Lower lobe of right lung (tissue), 2 donors: ENCODE measurements at regions not wholly inside any gene's neighbourhood (a gene's known extent, or its start where the extent isn't known, plus 50 kb on each side); places are given as distances from the start of the nearest gene placed in this dataset.

Experiments used
- ATAC-seq, 2 donors: fragments of 200-7000 bp; cut with Tn5 transposase; one replicate each; pipeline ENCODE4 v1.9.1; 2020 to 2022; ENCODE audit warnings: mild to moderate bottlenecking in 2 of 2, moderate library complexity in 2 of 2
- DNase-seq: peaks from one replicate; pipeline ENCODE4 v3.0.0-alpha.2; 2020
- H3K27ac ChIP-seq: fragments of 200-600 bp; one replicate; pipeline ENCODE4 v1.8.0; 2022
- H3K27me3 ChIP-seq: fragments of 200-600 bp; one replicate; pipeline ENCODE4 v1.8.0; 2022; ENCODE audit warnings: low read depth
- H3K36me3 ChIP-seq: fragments of 200-600 bp; one replicate; pipeline ENCODE4 v1.8.0; 2022; ENCODE audit warnings: mild to moderate bottlenecking
- H3K4me1 ChIP-seq: fragments of 200-600 bp; one replicate; pipeline ENCODE4 v1.8.0; 2022
- H3K4me3 ChIP-seq: fragments of 200-600 bp; one replicate; pipeline ENCODE4 v1.8.0; 2022; ENCODE audit warnings: mild to moderate bottlenecking
- H3K9me3 ChIP-seq: fragments of 200-600 bp; one replicate; pipeline ENCODE4 v1.8.0; 2022
- intact Hi-C: fragments of 100-400 bp; cut with DNase I; formaldehyde crosslinking; loops from one replicate; pipeline ENCODE4 v1.11.0; 2022
- TF ChIP-seq, protein P1 (sequence below): fragments of 200-600 bp; IDR thresholded peaks from one replicate; pipeline ENCODE4 v1.8.0; 2022; ENCODE audit warnings: antibody characterized with exemption, mild to moderate bottlenecking
- donor health status: DM: no; HTN: yes; CAD: no; lungs with severe emphysema.

DNA sequence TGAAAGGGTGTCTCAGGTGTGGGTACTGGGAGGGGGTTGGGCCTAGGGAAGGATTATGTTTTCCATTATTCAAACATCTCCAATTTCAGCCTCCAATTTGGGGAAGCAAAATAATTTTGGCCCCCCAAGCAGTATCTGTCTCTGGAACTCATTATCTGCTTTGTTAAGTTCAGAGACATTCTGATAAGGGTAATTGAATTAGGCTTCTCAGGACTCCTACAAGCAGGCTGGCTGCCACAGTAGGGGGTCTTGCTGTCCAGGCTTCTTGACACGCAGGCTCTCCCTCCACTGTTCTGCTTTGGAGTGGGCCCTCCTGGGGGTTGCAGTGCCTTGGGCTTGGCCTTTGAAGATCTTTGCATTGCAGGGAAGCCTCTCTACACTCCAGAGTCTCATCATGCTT is 108.1 kb upstream of the SIX2 start:
- intact Hi-C loops: no loop called here
- no peaks in the 10 kb centered on the region for H3K9me3 ChIP-seq
- DNase-seq (no peak), ATAC-seq (no peak)
- no peaks in the 10 kb centered on the region for H3K4me1 ChIP-seq
- H3K27ac ChIP-seq: no peak overlapping the region
- H3K27me3 ChIP-seq: no peaks in the 10 kb centered on the region
- no peaks in the 10 kb centered on the region for H3K36me3 ChIP-seq
- no peak overlapping the region for H3K4me3 ChIP-seq
- TF ChIP-seq, protein P1, sequence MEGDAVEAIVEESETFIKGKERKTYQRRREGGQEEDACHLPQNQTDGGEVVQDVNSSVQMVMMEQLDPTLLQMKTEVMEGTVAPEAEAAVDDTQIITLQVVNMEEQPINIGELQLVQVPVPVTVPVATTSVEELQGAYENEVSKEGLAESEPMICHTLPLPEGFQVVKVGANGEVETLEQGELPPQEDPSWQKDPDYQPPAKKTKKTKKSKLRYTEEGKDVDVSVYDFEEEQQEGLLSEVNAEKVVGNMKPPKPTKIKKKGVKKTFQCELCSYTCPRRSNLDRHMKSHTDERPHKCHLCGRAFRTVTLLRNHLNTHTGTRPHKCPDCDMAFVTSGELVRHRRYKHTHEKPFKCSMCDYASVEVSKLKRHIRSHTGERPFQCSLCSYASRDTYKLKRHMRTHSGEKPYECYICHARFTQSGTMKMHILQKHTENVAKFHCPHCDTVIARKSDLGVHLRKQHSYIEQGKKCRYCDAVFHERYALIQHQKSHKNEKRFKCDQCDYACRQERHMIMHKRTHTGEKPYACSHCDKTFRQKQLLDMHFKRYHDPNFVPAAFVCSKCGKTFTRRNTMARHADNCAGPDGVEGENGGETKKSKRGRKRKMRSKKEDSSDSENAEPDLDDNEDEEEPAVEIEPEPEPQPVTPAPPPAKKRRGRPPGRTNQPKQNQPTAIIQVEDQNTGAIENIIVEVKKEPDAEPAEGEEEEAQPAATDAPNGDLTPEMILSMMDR: no peak

DNA sequence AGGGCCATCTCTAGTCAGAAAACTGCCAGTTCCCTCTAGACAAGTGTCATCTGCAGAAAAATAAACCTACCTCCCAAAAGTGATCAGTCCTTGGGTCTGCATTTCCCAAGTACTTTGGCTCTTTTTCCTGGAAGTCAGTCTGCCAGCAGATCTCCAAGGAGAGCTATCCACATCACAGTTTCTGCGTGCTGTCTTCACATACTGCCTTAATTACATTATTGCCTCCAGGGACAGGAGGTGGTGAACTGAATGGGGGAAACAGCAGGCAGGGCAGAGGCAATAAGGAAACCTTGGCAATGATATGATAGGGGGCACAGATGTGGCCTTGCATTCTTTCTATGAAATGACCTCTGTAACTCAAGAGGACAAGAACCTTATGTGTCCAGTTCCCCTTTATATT is 105.9 kb upstream of the SIX2 start:
- DNase-seq (no peak), ATAC-seq (no peak)
- H3K4me1 ChIP-seq: no peaks in the 10 kb centered on the region
- no peaks in the 10 kb centered on the region for H3K27me3 ChIP-seq
- intact Hi-C loops: no loop called here
- TF ChIP-seq, protein P1: no peak
- no peaks in the 10 kb centered on the region for H3K36me3 ChIP-seq
- H3K9me3 ChIP-seq: no peaks in the 10 kb centered on the region
- H3K27ac ChIP-seq: no peak overlapping the region
- no peak overlapping the region for H3K4me3 ChIP-seq

- H3K27ac ChIP-seq: no peak overlapping the region
- H3K36me3 ChIP-seq: no peaks in the 10 kb centered on the region
- DNase-seq (no peak), ATAC-seq (no peak)
- intact Hi-C loops: no loop called here
- H3K4me1 ChIP-seq: no peaks in the 10 kb centered on the region
- no peaks in the 10 kb centered on the region for H3K27me3 ChIP-seq
- H3K4me3 ChIP-seq: no peak overlapping the region
- TF ChIP-seq, protein P1: no peak
- H3K9me3 ChIP-seq: no peaks in the 10 kb centered on the region
Measured at GRCh38 chr2:45114221-45114955, 105.1 kb upstream of the SIX2 start.

- intact Hi-C loops: no loop called here
- H3K9me3 ChIP-seq: no peaks in the 10 kb centered on the region
- no peaks in the 10 kb centered on the region for H3K27me3 ChIP-seq
- no peaks in the 10 kb centered on the region for H3K36me3 ChIP-seq
- ATAC-seq (no peak), DNase-seq (no peak)
- no peak overlapping the region for H3K27ac ChIP-seq
- TF ChIP-seq, protein P1: no peak
- H3K4me1 ChIP-seq: no peaks in the 10 kb centered on the region
- no peak overlapping the region for H3K4me3 ChIP-seq
Measured at GRCh38 chr2:45112750-45113149, 103.5 kb upstream of the SIX2 start.

GRCh38 chr2:45105050-45105582 is 95.9 kb upstream of the SIX2 start:
- no peaks in the 10 kb centered on the region for H3K4me1 ChIP-seq
- no peaks in the 10 kb centered on the region for H3K27me3 ChIP-seq
- H3K36me3 ChIP-seq: no peaks in the 10 kb centered on the region
- no peak overlapping the region for H3K27ac ChIP-seq
- no peak for ATAC-seq
- no peaks in the 10 kb centered on the region for H3K9me3 ChIP-seq
- no peak overlapping the region for H3K4me3 ChIP-seq
- no peak for DNase-seq
- intact Hi-C loops: no loop called here
- TF ChIP-seq, protein P1: no peak
